B cell (primary cell): ENCODE measurements at regions not wholly inside any gene's neighbourhood (a gene's known extent, or its start where the extent isn't known, plus 50 kb on each side); places are given as distances from the start of the nearest gene placed in this dataset.

Experiments used
- ATAC-seq: fragments of 200-7000 bp; cut with Tn5 transposase; one replicate; pipeline ENCODE4 v1.10.0; 2021; ENCODE audit warnings: low read depth, mild to moderate bottlenecking, moderate number of reproducible peaks, moderate library complexity
- CTCF ChIA-PET: fragments of 350-600 bp; sonication (Branson Sonifier 250); formaldehyde crosslinking; loops from one replicate; lab custom pipeline; 2021; ENCODE audit warnings: antibody characterized with exemption, inconsistent platforms; lab: Charles Lee
- POLR2A ChIA-PET: fragments of 350-600 bp; sonication (Branson Sonifier 250); formaldehyde crosslinking; loops from one replicate; lab custom pipeline; 2021; ENCODE audit warnings: antibody characterized with exemption; lab: Charles Lee
- DNase-seq: peaks from one replicate; pipeline ENCODE4 v3.0.0; 2013
- H2AFZ ChIP-seq: 2 replicates; pipeline ENCODE4 v1.6.1; 2012; ENCODE audit warnings: mild to moderate bottlenecking, low read depth, low read length; ENCODE audit not compliant: insufficient read depth, poor library complexity, severe bottlenecking
- H3K27ac ChIP-seq, 2 donors: 1 replicate in 1 of 2; 2 replicates in 1 of 2; pipeline ENCODE4 v1.5.1; 2012 to 2013; ENCODE audit warnings: low read length in 2 of 2, mild to moderate bottlenecking in 2 of 2, moderate library complexity in 1 of 2
- H3K27me3 ChIP-seq, 4 experiments: fragments of 200-600 bp in 1 of 4; sonication (generic) in 1 of 4; replicated peaks in 1 of 4; 1 replicate in 2 of 4; 2 replicates in 2 of 4; pipeline versions ENCODE4 v1.6.1 to v1.7.0; 2013 to 2016; ENCODE audit warnings: low read length in 3 of 4, mild to moderate bottlenecking in 2 of 4, mixed read lengths in 1 of 4, moderate library complexity in 1 of 4; ENCODE audit not compliant: insufficient read depth in 4 of 4, control insufficient read depth in 3 of 4; ENCODE audit errors: control extremely low read depth in 1 of 4
- H3K36me3 ChIP-seq, 2 experiments: replicated peaks in 1 of 2; 1 replicate in 1 of 2; 2 replicates in 1 of 2; pipeline versions ENCODE4 v1.6.1 to v1.7.1; 2013; ENCODE audit warnings: low read length in 1 of 2; ENCODE audit not compliant: insufficient read depth in 2 of 2, control insufficient read depth in 1 of 2; ENCODE audit errors: control extremely low read depth in 1 of 2, extremely low read depth in 1 of 2
- H3K4me1 ChIP-seq, 2 donors: fragments of 200-600 bp in 1 of 2; sonication (generic) in 1 of 2; 1 replicate in 1 of 2; 2 replicates in 1 of 2; pipeline versions ENCODE4 v1.5.1 to v1.6.1; 2013 to 2017; ENCODE audit warnings: low read length in 2 of 2; ENCODE audit not compliant: control insufficient read depth in 2 of 2, insufficient read depth in 2 of 2
- H3K4me2 ChIP-seq: replicated peaks from 2 replicates; pipeline ENCODE3; 2012; ENCODE audit warnings: mild to moderate bottlenecking, low read depth, low read length; ENCODE audit not compliant: poor library complexity, severe bottlenecking
- H3K4me3 ChIP-seq, 5 experiments: fragments of 200-600 bp in 1 of 5; sonication (generic) in 1 of 5; 1 replicate in 3 of 5; 2 replicates in 2 of 5; pipeline versions ENCODE4 v1.5.1 to v1.7.0; 2011 to 2016; ENCODE audit warnings: low read length in 4 of 5, mild to moderate bottlenecking in 4 of 5, low read depth in 2 of 5, control low read depth in 1 of 5, moderate library complexity in 1 of 5; ENCODE audit not compliant: insufficient read depth in 1 of 5; ENCODE audit errors: control extremely low read depth in 1 of 5, extremely low read depth in 1 of 5
- H3K79me2 ChIP-seq: fragments of 200-600 bp; sonication (generic); one replicate; pipeline ENCODE4 v1.6.0; 2016; ENCODE audit warnings: low read length; ENCODE audit not compliant: control insufficient read depth, insufficient read depth
- H3K9ac ChIP-seq: fragments of 200-600 bp; sonication (generic); 2 replicates; pipeline ENCODE4 v1.6.1; 2017; ENCODE audit warnings: mild to moderate bottlenecking, low read length, moderate library complexity
- H3K9me3 ChIP-seq, 3 donors: one replicate each; pipeline versions ENCODE4 v1.6.1 to v1.7.1; 2013; ENCODE audit warnings: low read length in 2 of 3; ENCODE audit not compliant: control insufficient read depth in 2 of 3, insufficient read depth in 1 of 3; ENCODE audit errors: control extremely low read depth in 1 of 3
- H4K20me1 ChIP-seq: 2 replicates; pipeline ENCODE4 v1.6.0; 2012; ENCODE audit warnings: mild to moderate bottlenecking, low read length; ENCODE audit not compliant: insufficient read depth, control insufficient read depth, poor library complexity, severe bottlenecking
- H3K27ac Mint-ChIP-seq: one replicate; pipeline ENCODE4 v1.8.0; 2021; ENCODE audit warnings: mixed read lengths
- H3K27me3 Mint-ChIP-seq: one replicate; pipeline ENCODE4 v1.8.0; 2021; ENCODE audit warnings: mixed read lengths
- H3K4me1 Mint-ChIP-seq: one replicate; pipeline ENCODE4 v1.8.0; 2021; ENCODE audit warnings: mixed read lengths
- H3K4me3 Mint-ChIP-seq: one replicate; pipeline ENCODE4 v1.8.0; 2021; ENCODE audit warnings: mixed read lengths
- H3K9me3 Mint-ChIP-seq: one replicate; pipeline ENCODE4 v1.8.0; 2022; ENCODE audit warnings: mixed read lengths; ENCODE audit not compliant: insufficient read depth
- CTCF ChIP-seq: fragments of 200-600 bp; IDR thresholded peaks from one replicate; pipeline ENCODE4 v1.8.0; 2022; ENCODE audit warnings: antibody characterized with exemption, mild to moderate bottlenecking
- EZH2 ChIP-seq: IDR thresholded peaks from 2 replicates; pipeline ENCODE4 v1.6.1; 2012; ENCODE audit warnings: borderline replicate concordance, low read depth, mild to moderate bottlenecking, moderate library complexity, low read length; ENCODE audit not compliant: insufficient read depth, poor library complexity, severe bottlenecking
- WGBS: methylation state at CpG from one replicate; pipeline ENCODE4 v1.1.5; 2013; ENCODE audit warnings: missing lambda C conversion rate; ENCODE audit not compliant: insufficient coverage; 5-methylcytosine and 5-hydroxymethylcytosine counted together
- intact Hi-C: fragments of 100-400 bp; cut with micrococcal nuclease; formaldehyde crosslinking; loops from one replicate; pipeline ENCODE4 v1.10.0; 2022

DNA sequence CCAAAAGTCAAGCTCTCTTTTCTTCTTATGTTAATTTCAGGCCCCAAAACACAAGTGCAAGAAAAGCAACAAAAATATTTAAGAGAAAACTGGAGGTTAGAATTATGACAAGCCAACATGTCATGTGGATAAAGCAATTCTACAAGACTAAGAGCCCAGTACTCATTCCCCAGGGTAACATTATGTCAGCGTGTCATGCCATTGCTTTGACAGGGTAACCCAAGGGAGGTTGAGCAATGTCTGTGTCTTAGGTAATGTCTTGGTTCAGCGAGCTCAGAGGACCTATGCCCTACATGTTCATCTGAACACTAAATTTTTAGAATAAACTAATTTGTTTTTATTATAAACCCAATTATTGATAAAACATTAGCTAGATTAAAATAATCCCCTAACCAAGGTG is 173.2 kb upstream of the ZNF804A start:
- H3K9me3 Mint-ChIP-seq, result no peaks in the 10 kb centered on the region

GRCh38 chr2:184444217-184444616 is 154.1 kb upstream of the ZNF804A start:
- H3K4me2 ChIP-seq, result no peak overlapping the region
- H3K4me1 ChIP-seq, result no peaks in the 10 kb centered on the region
- no peak overlapping the region for H2AFZ ChIP-seq
- no peaks in the 10 kb centered on the region for H3K36me3 ChIP-seq
- no peaks in the 10 kb centered on the region for H3K27me3 Mint-ChIP-seq
- intact Hi-C loops, result no loop called here
- H4K20me1 ChIP-seq, result no peaks in the 10 kb centered on the region
- no CpG with 5 or more reads among the region's 2 CpGs for WGBS
- no peaks in the 10 kb centered on the region for H3K9me3 ChIP-seq
- no peak for TF ChIP-seq EZH2
- no peak for TF ChIP-seq CTCF
- H3K27me3 ChIP-seq, result no peaks in the 10 kb centered on the region
- H3K27ac ChIP-seq, result no peak overlapping the region
- H3K9ac ChIP-seq, result no peak overlapping the region
- ChIA-PET CTCF (no interaction called here), POLR2A (no interaction called here)
- H3K4me1 Mint-ChIP-seq, result peaks cover 2% of the 10 kb centered on the region
- H3K9me3 Mint-ChIP-seq, result no peaks in the 10 kb centered on the region
- no peak overlapping the region for H3K27ac Mint-ChIP-seq
- no peak overlapping the region for H3K4me3 ChIP-seq
- ATAC-seq (no peak), DNase-seq (no peak)
- no peak overlapping the region for H3K4me3 Mint-ChIP-seq
- no peaks in the 10 kb centered on the region for H3K79me2 ChIP-seq

More for the DNA sequence above, 173.2 kb upstream of the ZNF804A start:
- H3K9ac ChIP-seq, result no peak overlapping the region
- no peak overlapping the region for H3K27ac ChIP-seq
- ChIA-PET CTCF (no interaction called here), POLR2A (no interaction called here)
- H3K4me3 Mint-ChIP-seq, result no peak overlapping the region
- no peaks in the 10 kb centered on the region for H3K4me1 ChIP-seq
- H3K79me2 ChIP-seq, result no peaks in the 10 kb centered on the region
- no peak overlapping the region for H3K4me3 ChIP-seq
- H3K36me3 ChIP-seq, result no peaks in the 10 kb centered on the region
- H3K4me1 Mint-ChIP-seq, result no peaks in the 10 kb centered on the region
- DNase-seq (no peak), ATAC-seq (no peak)
- peaks cover 0 to 2% (median 0%) of the 10 kb centered on the region in 3 donors for H3K9me3 ChIP-seq
- H2AFZ ChIP-seq, result no peak overlapping the region
- H3K27me3 ChIP-seq, result no peaks in the 10 kb centered on the region
- no peaks in the 10 kb centered on the region for H4K20me1 ChIP-seq
- no peak for TF ChIP-seq CTCF
- TF ChIP-seq EZH2, result no peak
- no peak overlapping the region for H3K27ac Mint-ChIP-seq
- H3K4me2 ChIP-seq, result no peak overlapping the region
- intact Hi-C loops, result no loop called here
- no peaks in the 10 kb centered on the region for H3K27me3 Mint-ChIP-seq
- no CpG with 5 or more reads among the region's 2 CpGs for WGBS
